ENCODE measurements at regions not wholly inside any gene's neighbourhood (a gene's known extent, or its start where the extent isn't known, plus 50 kb on each side); places are given as distances from the start of the nearest gene placed in this dataset.
"Not testable (repeated sequence)": the region's sequence is repeated elsewhere in the genome, so short reads cannot be mapped to it uniquely, and the experiment has no call there.

- no peak for DNase-seq (ENCODE audit: low spot score)
Measured at GRCh38 chr19:30237140-30237539, 135.0 kb upstream of the ZNF536 start.

DNA sequence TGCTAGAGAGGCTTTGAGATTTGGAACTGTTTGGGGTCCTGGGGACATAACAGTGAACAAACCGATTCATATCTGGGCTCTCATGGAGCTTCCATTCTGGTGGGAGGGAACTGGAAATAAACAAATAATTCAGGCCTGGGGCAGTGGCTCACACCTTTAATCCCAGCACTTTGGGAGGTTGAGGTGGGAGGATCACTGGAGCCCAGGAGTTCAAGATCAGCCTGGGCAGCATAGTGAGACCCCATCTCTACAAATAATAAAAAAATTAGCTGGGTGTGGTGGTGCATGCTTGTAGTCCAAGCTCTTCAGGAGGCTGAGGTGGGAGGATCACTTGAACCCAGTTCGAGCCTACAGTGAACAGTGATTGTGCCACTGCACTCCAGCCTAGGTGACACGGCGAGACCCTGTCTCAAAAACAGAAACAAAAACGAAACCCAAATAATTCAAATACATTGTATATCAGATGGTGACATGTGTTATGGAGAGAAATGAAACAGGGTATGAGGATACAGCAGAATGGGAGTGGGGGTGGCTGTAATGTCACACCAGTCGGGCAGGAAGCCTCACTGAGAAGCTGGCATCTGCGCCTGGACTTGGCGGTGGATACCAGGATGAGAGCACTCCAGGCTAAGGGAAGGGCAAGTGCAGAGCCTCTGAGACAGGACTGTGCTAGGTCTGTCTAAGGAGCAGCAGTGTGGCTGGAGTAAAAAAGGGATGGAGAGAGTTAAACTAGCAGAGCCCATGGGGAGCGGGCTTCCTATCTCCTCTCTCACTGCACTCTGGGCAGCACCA lies 131.1 kb upstream of the ZNF536 start:
- no peak for DNase-seq (ENCODE audit: low spot score)

DNA sequence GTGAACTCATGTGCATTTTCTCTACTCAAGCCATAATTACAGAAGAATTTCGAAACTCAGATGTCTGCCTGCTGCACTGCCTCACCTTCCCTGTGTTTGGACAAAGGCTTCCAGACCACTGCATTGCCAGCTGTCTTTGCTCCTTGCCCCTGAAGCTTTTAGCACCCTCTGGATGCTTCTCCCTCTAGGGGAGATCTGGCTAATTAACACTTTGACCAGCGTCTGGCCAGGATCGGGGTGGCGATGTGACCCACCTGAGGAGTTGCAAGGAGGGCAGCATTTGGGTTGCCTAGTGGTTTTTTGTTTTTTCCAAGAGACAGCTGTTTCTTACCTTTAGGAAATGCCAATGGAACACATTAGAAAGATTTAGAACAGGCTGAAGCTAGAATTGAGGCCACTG lies 127.7 kb upstream of the ZNF536 start:
- DNase-seq (ENCODE audit: low spot score) = no peak

GRCh38 chr19:30245401-30246039 lies 126.7 kb upstream of the ZNF536 start:
- no peak for DNase-seq (ENCODE audit: low spot score)

DNA sequence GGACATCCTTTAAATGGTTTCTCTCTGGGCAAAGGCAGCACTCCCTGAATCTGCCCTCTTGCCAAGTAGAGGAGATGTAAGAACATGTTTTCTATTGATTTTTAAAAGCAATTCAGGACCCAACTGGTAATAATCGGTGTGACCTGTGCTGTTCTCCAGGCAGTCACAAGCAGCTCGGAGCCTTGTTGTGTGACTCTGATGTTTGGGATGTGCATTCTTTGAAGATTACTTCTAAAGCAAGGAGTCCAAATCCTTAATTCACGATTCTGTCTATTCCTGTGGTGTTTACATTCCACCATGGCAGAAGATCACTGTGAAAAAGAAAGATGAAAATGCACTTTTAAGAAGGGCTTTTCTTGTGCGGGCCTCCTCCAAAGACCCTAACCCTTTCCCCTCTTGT lies 122.3 kb upstream of the ZNF536 start:
- DNase-seq (ENCODE audit: low spot score) = no peak

DNA sequence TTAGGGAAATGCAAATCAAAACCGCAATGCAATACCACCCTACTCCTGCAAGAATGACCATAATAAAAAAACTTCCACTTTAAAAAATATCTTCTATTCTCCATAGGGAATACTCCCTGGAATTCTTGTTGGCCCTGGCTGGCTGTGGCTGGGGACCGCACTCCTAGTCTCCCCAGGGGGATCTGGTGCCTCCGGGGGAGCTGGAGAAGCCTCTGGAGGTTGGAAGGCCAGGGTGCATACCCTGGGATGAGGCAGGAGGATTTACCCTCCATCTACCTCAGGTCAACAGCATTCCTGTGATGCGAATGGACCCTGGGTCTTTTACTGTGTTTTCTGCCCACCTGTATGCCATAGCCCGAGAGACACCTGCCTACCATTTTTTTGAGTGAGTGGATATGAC lies 120.0 kb upstream of the ZNF536 start:
- no peak for DNase-seq (ENCODE audit: low spot score)

GRCh38 chr19:30253581-30253996 lies 118.6 kb upstream of the ZNF536 start:
- DNase-seq (ENCODE audit: low spot score) = no peak

GRCh38 chr19:30254158-30254557 lies 118.0 kb upstream of the ZNF536 start:
- no peak for DNase-seq (ENCODE audit: low spot score)

DNA sequence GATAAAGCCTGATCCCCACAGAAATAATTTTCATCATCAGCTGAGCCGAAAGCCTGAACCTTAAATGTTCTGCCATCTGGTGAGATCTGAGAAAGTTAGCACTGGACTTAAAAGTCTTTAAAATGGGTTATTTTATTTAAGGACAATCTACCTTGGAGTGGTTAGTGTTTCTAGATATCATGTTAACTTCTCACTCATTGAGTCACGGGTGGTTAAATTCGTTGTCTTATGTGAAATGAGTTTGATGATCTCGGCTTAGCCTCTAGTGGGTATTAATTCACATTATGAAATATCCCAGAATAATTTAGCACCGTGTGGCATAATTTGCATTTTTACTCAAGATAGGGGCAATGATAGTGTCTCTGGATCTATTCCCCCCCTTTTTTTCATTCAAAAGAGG lies 117.4 kb upstream of the ZNF536 start:
- DNase-seq (ENCODE audit: low spot score) = no peak

- DNase-seq (ENCODE audit: low spot score) = no peak
Measured at GRCh38 chr19:30255791-30256495, 116.2 kb upstream of the ZNF536 start.

GRCh38 chr19:30256496-30256850 lies 115.7 kb upstream of the ZNF536 start:
- DNase-seq (ENCODE audit: low spot score) = no peak

DNA sequence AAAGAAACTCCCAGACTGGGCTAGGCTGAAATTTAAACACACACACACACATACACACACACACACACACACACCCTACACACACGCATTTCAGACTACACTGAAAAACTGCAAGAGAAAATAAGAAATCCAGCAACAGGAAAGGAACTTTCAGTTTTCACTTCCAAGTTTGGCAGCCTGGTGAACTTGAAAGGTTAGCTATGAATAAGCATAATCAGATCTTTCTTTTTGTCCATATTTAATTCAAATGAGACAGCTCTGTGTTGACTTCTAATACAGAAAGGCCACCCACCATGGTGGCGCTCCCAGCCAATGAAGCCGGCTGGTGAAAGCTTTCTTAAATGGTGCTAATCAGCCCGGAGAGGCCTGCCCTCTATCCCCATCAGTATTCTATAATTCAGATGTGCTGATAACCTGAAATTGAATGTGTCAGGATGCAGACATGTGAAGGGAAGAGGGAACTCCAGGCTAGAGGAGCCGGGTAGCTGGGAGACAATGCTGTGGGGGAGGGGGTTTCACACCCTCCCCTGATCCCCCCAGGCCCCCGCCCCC lies 108.3 kb upstream of the ZNF536 start:
- DNase-seq (ENCODE audit: low spot score) = no peak

DNA sequence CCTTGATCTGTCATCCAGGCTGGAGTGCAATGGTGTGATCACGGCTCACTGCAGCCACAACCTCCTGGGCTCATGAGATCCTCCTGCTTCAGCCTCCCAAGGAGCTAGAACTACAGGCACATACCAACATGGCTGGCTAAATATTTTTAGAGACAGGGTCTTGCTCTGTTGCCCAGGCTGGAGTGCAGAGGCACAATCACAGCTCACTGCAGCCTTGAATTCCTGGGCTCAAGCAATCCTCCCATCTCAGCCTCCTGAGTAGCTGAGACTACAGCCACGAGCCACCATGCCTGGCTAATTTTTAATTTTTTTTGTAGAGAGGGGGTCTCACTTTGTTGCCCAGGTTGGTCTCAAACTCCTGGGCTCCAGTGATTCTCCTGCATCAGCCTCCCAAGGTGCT lies 106.3 kb upstream of the ZNF536 start:
- not testable (repeated sequence) for DNase-seq (ENCODE audit: low spot score)

GRCh38 chr19:30266687-30267086 lies 105.5 kb upstream of the ZNF536 start:
- no peak for DNase-seq (ENCODE audit: low spot score)

- DNase-seq (ENCODE audit: low spot score) = no peak
Measured at GRCh38 chr19:30267332-30267731, 104.9 kb upstream of the ZNF536 start.

DNA sequence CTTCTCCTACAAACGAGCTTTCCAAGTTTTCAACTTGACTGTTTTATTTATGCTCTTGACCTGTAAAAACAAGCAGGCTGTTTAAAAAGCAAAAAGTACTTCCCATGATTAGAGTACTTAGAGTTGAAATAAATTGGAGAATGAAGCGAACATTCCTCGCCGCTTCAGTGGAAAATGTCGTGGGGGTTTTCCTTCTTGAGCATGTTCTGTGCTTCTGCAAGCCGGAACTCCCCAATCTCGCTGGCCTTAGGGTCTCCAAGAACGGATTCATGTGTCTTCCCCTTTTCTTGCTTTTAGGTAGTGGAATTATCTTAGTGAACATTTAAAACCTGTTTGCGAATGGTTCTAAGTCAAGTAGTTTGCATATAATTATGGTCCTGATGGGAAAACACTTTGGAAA lies 103.6 kb upstream of the ZNF536 start:
- DNase-seq (ENCODE audit: low spot score) = no peak

DNA sequence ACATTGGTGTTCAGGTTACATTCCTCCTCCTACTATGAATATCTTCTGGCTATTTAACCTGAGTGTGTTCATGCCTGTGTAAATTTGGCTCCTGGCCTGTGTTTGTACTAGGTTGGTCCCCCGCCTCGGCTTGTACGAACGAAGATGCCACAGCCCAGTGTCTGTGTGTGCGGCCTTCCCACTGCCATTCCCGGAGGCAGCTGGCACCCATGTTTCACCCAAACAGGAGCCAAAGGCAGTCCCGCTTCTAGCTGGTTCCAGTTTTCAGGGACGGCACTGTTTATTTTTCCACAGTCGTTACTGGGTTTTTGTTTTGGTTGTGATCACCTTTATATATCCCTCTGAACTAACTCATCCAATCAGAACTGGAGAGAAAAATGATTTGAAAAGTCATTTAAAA lies 102.5 kb upstream of the ZNF536 start:
- DNase-seq (ENCODE audit: low spot score) = no peak

GRCh38 chr19:30271816-30272215 lies 100.4 kb upstream of the ZNF536 start:
- DNase-seq (ENCODE audit: low spot score) = no peak

DNA sequence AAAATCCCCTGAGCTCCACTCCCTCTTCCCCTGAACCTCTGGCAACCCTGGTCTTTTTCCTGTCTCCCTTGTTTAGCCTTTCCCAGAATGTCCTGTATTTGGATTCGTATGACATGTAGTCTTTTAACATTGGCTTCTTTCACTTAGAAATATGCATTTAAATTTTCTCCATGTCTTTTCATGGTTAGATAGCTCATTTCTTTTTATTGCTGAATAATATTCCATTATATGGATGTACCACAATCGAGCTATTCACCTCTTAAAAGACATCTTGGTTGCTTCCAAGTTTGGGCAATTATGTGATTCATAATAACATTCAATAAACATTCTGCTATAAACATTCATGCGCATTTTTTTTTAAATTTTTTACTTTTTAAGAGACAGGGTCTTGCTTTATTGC lies 99.6 kb upstream of the ZNF536 start:
- no peak for DNase-seq (ENCODE audit: low spot score)

DNA sequence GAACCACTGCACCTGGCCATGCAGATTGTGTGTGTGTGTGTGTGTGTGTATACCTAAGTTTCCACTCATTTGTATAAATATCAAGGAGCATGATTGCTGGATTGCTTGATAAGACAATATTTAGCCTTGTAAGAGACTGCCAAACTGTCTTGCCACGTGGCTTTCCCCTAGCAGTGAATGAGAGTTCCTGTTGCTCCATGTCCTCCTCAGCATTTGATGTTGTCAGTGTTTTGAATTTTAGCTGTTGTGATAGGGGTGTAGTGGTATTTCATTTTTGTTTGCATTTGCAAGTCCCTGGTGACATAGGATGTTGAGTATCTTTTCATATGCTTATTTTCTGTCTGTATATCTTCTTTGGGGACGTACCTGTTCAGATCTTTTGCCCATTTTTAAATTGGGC lies 99.0 kb upstream of the ZNF536 start:
- no peak for DNase-seq (ENCODE audit: low spot score)

GRCh38 chr19:30274987-30275386 lies 97.2 kb upstream of the ZNF536 start:
- DNase-seq (ENCODE audit: low spot score) = no peak

GRCh38 chr19:30276011-30276882 lies 95.9 kb upstream of the ZNF536 start:
- no peak for DNase-seq (ENCODE audit: low spot score)
